ENCODE measurements at regions not wholly inside any gene's neighbourhood (a gene's known extent, or its start where the extent isn't known, plus 50 kb on each side); places are given as distances from the start of the nearest gene placed in this dataset.
"Not testable (repeated sequence)": the region's sequence is repeated elsewhere in the genome, so short reads cannot be mapped to it uniquely, and the experiment has no call there.

DNA sequence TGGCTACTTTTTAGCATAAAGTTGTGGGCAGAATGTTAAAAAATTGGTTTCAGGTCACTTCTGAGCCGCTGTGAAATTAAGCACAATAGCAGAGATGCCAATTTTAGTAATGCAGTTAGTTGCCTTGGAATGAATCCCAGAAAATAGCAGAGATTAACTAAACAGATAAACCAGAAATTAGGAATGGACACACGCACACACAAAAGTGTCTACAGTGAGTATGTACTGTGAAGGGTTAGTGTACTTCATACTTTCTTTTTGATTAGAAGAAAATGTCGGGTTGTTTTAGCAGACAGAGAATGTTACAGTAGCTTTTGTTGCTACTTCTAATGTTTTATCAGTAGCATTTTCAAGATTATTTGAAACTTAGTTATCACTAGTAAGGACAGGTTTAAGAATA, 106.7 kb downstream of the LEPR start:
- no peak for DNase-seq (ENCODE audit: low read depth in 2 of 2, low spot score in 1 of 2)

DNA sequence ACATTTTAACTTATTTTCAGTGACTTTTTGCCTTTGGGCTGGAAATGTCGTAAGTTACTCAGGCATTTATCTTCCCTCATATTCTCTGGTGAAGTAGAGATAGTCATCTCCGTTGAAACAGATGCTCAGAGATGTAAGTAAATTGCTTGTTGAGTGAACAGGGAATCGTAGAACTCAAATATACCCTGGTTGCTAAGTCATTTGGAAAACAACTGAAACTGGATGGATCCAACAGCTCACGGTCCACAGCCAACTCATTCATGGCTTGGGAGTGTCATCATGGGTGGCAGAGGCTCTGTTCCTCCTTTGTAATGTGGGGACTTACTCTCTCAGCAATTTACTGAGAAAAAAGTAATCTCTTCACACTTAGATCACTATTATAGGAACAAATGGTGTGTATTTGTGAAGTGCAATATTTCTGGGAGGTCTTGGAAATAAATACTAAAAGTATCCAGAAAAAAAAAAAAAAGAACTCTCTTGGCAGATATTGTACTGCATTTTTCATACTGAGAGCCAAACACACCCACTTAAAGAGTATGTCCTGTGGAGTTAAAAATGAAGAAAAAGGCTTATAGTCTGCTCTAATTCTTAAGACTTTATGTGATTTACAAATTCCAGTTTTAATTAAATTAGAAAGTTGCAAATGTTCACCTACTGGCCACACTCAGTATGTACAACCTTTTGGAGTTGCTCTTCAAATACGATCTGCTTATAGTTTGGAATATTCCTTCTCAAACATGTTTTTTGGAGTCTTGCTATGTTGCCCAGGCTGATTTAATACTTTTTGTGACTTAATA, 107.4 kb downstream of the LEPR start:
- DNase-seq (ENCODE audit: low read depth in 2 of 2, low spot score in 1 of 2): no peak

DNA sequence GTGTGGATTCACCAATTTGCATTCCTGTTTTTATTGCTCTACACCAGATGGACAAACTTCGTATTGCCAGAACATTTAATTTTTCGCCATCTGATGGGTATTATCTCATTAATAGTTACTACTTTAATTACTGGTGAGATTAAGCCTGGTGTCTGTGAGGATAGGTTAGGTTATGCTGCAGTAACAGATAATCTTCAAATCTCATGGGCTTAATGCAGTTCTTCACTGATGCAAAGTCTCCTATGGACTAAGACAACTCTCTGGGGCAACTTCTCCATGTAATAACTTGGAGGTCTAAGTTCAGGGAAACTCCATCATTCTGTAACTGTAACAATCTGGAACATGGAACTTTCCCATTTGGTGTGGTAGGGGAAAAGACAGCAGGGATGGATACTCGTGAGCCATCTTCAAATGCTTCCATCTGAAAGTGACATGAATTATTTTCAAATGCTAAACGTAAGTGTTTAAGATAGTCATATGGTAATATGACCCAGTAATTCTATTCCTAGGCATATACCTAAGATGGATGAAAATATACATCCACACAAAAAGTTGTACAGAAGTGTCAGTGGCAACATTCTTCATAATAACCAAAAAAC, 111.6 kb downstream of the LEPR start:
- DNase-seq (ENCODE audit: low read depth in 2 of 2, low spot score in 1 of 2): no peak

GRCh38 chr1:65535981-65536380, 115.5 kb downstream of the LEPR start:
- no peak for DNase-seq (ENCODE audit: low read depth in 2 of 2, low spot score in 1 of 2)

DNA sequence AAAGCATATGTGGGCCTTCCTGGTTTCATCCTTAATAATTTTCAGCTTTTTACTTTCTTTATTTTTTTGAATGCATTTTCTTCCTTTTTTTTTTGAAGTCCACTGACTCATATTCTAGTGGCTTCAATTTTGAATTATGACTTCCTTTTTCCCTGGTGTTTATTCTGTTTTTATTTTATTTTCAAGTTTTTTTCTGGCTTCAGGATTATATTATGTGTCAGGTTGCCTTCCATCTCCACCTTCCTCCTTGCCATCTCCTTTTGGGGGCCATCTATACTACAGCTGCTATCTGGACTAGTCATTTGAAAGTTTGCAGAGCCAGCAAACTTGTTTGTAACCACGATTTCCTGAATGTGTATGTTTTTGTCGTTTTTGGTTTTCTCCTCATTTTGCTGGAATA, 117.6 kb downstream of the LEPR start:
- no peak for DNase-seq (ENCODE audit: low read depth in 2 of 2, low spot score in 1 of 2)

GRCh38 chr1:65538664-65539063, 118.2 kb downstream of the LEPR start:
- DNase-seq (ENCODE audit: low read depth in 2 of 2, low spot score in 1 of 2): no peak

DNA sequence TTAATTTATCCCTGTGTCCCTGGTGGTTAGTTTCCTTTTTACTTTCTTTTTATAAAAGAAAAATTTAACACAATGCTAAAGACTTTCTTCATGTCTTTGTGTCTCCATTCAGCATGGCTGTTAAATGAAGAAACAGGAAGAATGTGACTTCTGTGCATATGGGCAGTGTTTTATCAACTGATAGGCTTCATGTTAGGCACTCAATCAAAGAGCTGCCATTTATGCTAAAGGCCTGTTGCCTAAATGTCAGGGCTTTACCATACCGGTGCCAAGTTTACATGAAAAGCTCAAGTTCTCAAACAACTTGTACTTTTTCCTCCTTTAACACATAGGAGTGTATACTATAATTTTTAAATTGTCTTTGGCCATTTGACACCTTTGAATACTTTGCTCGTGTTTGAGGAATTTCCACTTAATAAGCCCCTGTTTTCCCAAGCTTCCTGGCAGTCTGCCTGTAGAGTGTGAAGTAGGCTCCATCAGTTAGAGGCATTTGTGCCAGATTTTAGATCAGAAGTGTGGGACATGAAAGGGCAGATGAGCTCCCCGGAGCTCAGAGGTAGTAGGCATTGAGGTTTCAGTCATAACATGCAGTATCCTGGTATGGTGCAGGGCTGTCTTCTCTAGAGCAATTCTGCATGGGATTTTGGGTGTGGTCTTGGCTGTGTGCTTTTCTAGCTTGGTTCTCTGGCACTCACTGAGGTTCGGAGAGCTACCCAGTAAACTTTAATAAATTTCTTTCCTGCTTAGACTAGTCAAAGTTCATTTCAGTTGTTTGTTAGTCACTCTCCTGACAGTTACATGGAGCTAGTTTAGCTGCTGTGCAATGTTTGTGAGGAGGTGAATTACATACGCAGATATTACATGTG, 119.0 kb downstream of the LEPR start:
- no peak for DNase-seq (ENCODE audit: low read depth in 2 of 2, low spot score in 1 of 2)

GRCh38 chr1:65541161-65541560, 120.7 kb downstream of the LEPR start:
- no peak for DNase-seq (ENCODE audit: low read depth in 2 of 2, low spot score in 1 of 2)

- no peak for DNase-seq (ENCODE audit: low read depth in 2 of 2, low spot score in 1 of 2)
Measured at GRCh38 chr1:65541865-65542264, 121.4 kb downstream of the LEPR start.

DNA sequence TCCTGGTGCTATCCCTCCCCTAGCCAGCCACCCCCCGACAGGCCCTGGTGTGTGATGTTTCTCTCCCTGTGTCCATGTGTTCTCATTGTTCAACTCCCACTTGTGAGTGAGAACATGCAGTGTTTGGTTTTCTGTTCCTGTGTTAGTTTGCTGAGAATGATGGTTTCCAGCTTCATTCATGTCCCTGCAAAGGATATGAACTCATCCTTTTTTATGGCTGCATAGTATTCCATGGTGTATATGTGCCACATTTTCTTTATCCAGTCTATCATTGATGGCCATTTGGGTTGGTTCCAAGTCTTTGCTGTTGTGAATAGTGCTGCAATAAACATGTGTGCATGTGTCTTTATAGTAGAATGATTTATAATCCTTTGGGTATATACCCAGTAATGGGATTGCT, 122.1 kb downstream of the LEPR start:
- not testable (repeated sequence) for DNase-seq (ENCODE audit: low read depth in 2 of 2, low spot score in 1 of 2)

GRCh38 chr1:65550306-65551010, 130.0 kb downstream of the LEPR start:
- DNase-seq (ENCODE audit: low read depth in 2 of 2, low spot score in 1 of 2): not testable (repeated sequence)

- not testable (repeated sequence) for DNase-seq (ENCODE audit: low read depth in 2 of 2, low spot score in 1 of 2)
Measured at GRCh38 chr1:65552484-65552883, 132.0 kb downstream of the LEPR start.

- DNase-seq (ENCODE audit: low read depth in 2 of 2, low spot score in 1 of 2): not testable (repeated sequence)
Measured at GRCh38 chr1:65554086-65554764, 133.8 kb downstream of the LEPR start.

GRCh38 chr1:65554829-65555228, 134.4 kb downstream of the LEPR start:
- no peak for DNase-seq (ENCODE audit: low read depth in 2 of 2, low spot score in 1 of 2)

DNA sequence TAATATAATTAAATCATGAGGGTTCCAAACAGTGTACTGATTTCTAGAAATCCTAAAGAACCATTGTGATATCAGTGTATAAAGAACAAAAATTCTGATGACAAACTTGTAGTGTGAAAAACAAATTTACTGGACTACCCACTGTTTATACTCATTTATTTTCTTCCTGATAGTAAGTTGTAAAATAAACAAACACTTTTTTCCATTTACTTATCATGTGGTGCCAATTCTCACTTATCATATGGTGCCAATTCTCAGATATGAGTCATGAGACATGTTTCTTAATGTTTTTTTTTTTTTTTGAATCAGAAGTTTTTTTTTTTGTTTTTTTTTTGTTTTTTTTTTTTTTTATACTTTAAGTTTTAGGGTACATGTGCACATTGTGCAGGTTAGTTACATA, 137.7 kb downstream of the LEPR start:
- DNase-seq (ENCODE audit: low read depth in 2 of 2, low spot score in 1 of 2): no peak

- no peak for DNase-seq (ENCODE audit: low read depth in 2 of 2, low spot score in 1 of 2)
Measured at GRCh38 chr1:65564493-65564892, 144.0 kb downstream of the LEPR start.

- DNase-seq (ENCODE audit: low read depth in 2 of 2, low spot score in 1 of 2): no peak
Measured at GRCh38 chr1:65568285-65568684, 147.8 kb downstream of the LEPR start.

- DNase-seq (ENCODE audit: low read depth in 2 of 2, low spot score in 1 of 2): no peak
Measured at GRCh38 chr1:65572701-65573421, 152.4 kb downstream of the LEPR start.

- DNase-seq (ENCODE audit: low read depth in 2 of 2, low spot score in 1 of 2): no peak
Measured at GRCh38 chr1:65577278-65577677, 156.8 kb downstream of the LEPR start.

DNA sequence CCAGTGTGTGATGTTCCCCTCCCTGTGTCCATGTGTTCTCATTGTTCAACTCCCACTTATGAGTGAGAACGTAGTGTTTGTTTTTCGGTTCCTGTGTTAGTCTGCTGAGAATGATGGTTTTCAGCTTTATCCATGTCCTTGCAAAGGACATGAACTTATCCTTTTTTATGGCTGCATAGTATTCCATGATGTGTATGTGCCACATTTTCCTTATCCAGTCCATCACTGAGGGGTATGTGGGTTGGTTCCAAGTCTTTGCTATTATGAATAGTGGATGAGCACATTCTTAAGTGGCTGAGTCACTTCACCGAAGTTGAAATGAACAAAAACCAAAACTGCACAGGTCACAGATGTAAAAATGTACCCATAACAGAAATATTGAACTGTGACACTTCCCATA, 157.5 kb downstream of the LEPR start:
- DNase-seq (ENCODE audit: low read depth in 2 of 2, low spot score in 1 of 2): not testable (repeated sequence)

Measured in stimulated activated CD8-positive, alpha-beta memory T cell treated with anti-CD3 and anti-CD28 coated beads, Interleukin-4, amount 100 ng/mL, for 1 hour (primary cell).